Activated CD4-positive, alpha-beta T cell treated with anti-CD3 and anti-CD28 coated beads for 4 hours (primary cell): ENCODE measurements at regions not wholly inside any gene's neighbourhood (a gene's known extent, or its start where the extent isn't known, plus 50 kb on each side); places are given as distances from the start of the nearest gene placed in this dataset.
"Not testable (repeated sequence)": the region's sequence is repeated elsewhere in the genome, so short reads cannot be mapped to it uniquely, and the experiment has no call there.

Experiments
- DNase-seq, 2 donors: peaks; one replicate each; pipeline ENCODE4 v3.0.0-alpha.2; 2020

DNA sequence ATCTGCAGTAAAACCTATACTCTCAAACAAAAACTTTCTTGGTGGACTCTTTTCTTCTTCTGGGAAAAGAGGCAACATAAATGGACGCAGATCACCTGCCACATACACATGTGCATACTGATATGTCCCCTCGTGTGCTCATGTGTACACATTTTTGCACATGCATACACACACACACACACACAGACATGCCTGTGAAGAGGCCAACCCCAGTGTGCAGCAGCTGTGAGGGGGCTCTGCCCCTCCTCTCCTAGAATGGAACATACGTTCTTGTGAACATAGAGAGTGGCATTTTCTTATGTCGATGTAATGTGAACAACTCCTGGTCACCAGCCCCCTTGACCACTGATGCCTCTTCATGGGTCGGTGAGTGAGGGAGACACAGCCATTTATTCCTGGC lies 188.9 kb upstream of the PLGLB2 start:
- DNase-seq = not testable (repeated sequence)

DNA sequence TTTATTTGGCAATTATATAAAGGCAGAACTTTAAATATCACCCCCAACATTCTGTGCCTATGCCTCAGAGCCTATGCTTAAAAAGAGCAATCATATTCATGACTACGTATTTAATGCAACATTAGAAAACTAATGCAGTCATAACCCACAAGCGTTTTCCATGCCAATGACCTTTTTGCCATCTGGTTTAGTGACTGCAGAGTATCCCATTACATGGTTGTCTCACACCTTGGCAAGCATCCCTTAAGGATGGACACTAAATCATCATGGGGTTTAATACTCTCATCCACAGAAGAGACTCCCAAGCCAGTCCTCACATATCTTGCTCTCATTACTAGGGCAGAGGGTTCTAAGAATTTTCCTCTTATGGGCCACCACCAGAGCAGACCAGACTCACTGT lies 188.2 kb upstream of the PLGLB2 start:
- DNase-seq = not testable (repeated sequence)

GRCh38 chr2:87565116-87565515 lies 182.8 kb upstream of the PLGLB2 start:
- DNase-seq = not testable (repeated sequence)

DNA sequence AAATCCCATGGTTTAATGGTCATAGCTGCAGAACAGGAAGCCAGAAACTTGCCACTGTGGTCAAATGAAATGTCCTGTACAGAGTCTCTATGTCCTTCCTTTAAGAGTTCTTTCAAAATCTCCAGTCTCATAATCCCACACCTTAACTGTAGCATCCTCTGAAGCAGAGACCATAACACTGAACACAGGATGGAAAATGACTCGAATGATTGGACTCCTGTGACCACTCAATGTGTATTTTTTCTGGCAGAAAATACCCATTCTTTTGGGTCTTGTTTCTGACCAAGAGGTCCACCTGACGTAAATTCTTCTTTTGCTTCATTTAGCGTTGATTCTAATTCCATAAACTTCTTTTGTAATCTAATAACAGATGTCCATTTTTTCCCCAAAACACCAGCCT lies 181.4 kb upstream of the PLGLB2 start:
- not testable (repeated sequence) for DNase-seq

- not testable (repeated sequence) for DNase-seq
These were observed 180.8 kb upstream of the PLGLB2 start for GRCh38 chr2:87567093-87567492.

- DNase-seq = not testable (repeated sequence)
These were observed 180.0 kb upstream of the PLGLB2 start for GRCh38 chr2:87567912-87568311.

- not testable (repeated sequence) for DNase-seq
These were observed 179.2 kb upstream of the PLGLB2 start for GRCh38 chr2:87568554-87569278.

- DNase-seq = not testable (repeated sequence)
These were observed 178.0 kb upstream of the PLGLB2 start for GRCh38 chr2:87569689-87570397.

- DNase-seq = not testable (repeated sequence)
These were observed 175.9 kb upstream of the PLGLB2 start for GRCh38 chr2:87571889-87572465.

- DNase-seq = not testable (repeated sequence)
These were observed 175.0 kb upstream of the PLGLB2 start for GRCh38 chr2:87572906-87573305.

DNA sequence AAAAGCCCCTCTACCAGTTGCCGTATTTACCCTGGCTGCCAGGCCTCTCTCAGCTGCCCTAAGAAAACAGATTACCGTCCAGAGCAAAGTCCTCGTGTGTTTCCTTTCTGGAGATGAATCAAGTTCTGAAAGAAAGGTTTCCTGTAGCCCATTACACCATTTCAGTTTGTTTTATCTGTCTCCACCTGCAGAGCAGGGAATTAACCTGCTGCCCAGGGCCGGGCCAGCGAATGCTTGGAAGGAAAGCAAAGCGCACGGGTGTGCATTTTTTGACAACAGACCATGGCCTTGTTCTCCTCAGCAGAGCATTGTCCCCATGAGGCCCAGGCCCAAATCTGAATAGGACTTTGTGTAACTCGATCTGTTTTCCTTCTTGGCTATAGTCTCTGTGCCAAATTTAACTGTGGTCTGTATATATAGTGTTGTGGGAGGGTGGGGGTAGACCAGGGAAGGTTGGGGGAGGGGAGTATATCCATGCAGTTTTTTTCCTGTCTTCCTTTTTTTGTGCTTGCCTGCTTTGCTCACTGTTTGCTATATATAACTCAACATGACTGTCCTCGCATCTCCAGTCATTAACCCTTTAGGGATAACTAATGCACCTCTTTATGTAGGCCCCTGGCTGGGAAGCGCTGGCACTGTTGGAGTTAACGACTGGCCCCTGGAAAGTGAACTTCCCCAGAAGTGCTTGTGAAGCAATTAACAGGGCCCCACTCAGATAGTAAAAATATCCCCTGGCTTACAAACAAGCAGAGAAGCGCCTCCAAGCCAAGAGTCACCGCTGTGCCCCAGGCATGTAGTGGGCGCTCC lies 174.3 kb upstream of the PLGLB2 start:
- DNase-seq = not testable (repeated sequence)

GRCh38 chr2:87574193-87575119 lies 173.4 kb upstream of the PLGLB2 start:
- not testable (repeated sequence) for DNase-seq

GRCh38 chr2:87575138-87575537 lies 172.7 kb upstream of the PLGLB2 start:
- not testable (repeated sequence) for DNase-seq

GRCh38 chr2:87577358-87577757 lies 170.5 kb upstream of the PLGLB2 start:
- not testable (repeated sequence) for DNase-seq

DNA sequence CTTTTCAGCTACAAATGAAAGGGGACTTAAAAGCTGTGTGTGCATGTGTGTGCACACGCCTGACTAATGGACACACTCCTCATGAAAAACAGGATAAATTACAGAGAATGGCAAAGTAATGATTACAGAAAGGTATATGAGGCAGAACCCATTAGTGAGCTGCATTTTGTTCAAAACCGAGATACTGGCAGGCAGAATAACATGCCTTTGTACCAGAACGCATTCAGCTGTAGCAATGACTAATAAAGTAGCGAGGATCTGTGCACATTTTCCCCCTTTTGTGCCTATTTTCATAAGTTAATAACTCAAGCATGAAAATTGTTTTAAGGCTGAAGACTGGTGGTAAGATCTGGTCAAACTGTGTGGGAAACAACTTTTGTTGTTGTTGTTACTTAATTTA lies 165.7 kb upstream of the PLGLB2 start:
- DNase-seq = not testable (repeated sequence)

GRCh38 chr2:87582579-87582978 lies 165.3 kb upstream of the PLGLB2 start:
- DNase-seq = not testable (repeated sequence)

GRCh38 chr2:87583370-87583769 lies 164.5 kb upstream of the PLGLB2 start:
- DNase-seq = not testable (repeated sequence)

DNA sequence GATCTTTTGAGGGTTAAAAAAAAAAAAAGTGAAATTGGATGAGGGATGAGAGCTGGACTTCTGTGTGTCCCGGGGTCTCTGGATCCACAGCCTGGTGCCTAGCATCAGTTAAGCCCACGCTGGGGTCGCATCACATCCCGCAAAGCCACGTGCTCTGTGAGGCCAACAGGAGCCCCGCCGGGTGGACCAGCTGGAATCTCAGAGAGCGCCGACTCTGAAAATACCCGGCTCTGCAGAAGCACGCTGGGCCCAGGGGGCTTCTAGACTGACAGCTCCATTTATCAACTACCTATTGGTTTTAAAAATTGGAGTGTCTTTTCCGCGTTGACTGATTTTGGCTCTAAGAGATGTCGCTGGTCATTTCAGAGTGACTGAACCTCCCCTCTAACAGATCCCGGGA lies 164.1 kb upstream of the PLGLB2 start:
- DNase-seq = not testable (repeated sequence)

- DNase-seq = not testable (repeated sequence)
These were observed 163.5 kb upstream of the PLGLB2 start for GRCh38 chr2:87584268-87584906.

- not testable (repeated sequence) for DNase-seq
These were observed 160.0 kb upstream of the PLGLB2 start for GRCh38 chr2:87587934-87588333.

- DNase-seq = not testable (repeated sequence)
These were observed 154.9 kb upstream of the PLGLB2 start for GRCh38 chr2:87592974-87593373.
